T-helper 17 cell (primary cell): ENCODE measurements at regions not wholly inside any gene's neighbourhood (a gene's known extent, or its start where the extent isn't known, plus 50 kb on each side); places are given as distances from the start of the nearest gene placed in this dataset.
"Not testable (repeated sequence)": the region's sequence is repeated elsewhere in the genome, so short reads cannot be mapped to it uniquely, and the experiment has no call there.

Source experiments
- ATAC-seq: fragments of 150-1000 bp; cut with Tn5 transposase; 2 replicates; pipeline ENCODE4 v1.10.0; 2021; ENCODE audit warnings: mild to moderate bottlenecking, moderate library complexity
- DNase-seq, 3 donors: peaks; one replicate each; pipeline versions ENCODE4 v3.0.0 to v3.0.0-alpha.2; 2020 to 2021
- H3K9me3 ChIP-seq: one replicate; pipeline ENCODE4 v1.7.0; 2013; ENCODE audit warnings: low read length, mild to moderate bottlenecking; ENCODE audit not compliant: control insufficient read depth, poor library complexity, severe bottlenecking
- H3K27ac Mint-ChIP-seq: one replicate; pipeline ENCODE4 v1.8.0; 2022; ENCODE audit warnings: mild to moderate bottlenecking, moderate library complexity, mixed read lengths
- H3K27me3 Mint-ChIP-seq: one replicate; pipeline ENCODE4 v1.8.0; 2022; ENCODE audit warnings: mixed read lengths
- H3K36me3 Mint-ChIP-seq: one replicate; pipeline ENCODE4 v1.8.0; 2022; ENCODE audit warnings: low read depth, mixed read lengths
- H3K4me1 Mint-ChIP-seq: one replicate; pipeline ENCODE4 v1.8.0; 2022; ENCODE audit warnings: mild to moderate bottlenecking, mixed read lengths
- H3K4me3 Mint-ChIP-seq: one replicate; pipeline ENCODE4 v1.8.0; 2022; ENCODE audit warnings: mild to moderate bottlenecking, moderate library complexity, mixed read lengths

DNA sequence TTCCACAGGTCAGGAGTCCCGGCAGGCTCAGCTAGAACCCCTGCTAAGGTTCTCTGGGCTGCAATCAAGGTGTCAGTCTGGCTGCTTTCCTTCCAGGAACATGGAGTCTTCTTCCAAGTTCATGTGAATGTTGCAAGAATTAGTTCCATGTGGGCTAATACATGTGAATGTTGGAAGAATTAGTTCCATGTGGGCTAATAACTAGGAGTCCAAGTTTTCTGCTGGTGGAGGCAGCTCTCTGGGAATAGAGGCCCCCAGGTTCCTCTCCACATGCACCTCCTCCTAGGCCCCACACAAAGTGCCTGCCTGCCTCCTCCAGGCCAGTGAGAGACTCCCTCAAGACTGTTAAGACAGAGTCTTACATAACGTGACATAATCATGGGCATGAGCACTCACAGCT lies 140.8 kb upstream of the SLC35G4 start:
- H3K36me3 Mint-ChIP-seq = peaks cover 2% of the 10 kb centered on the region
- no peaks in the 10 kb centered on the region for H3K4me1 Mint-ChIP-seq
- H3K27me3 Mint-ChIP-seq = peaks cover 28% of the 10 kb centered on the region
- no peak overlapping the region for H3K27ac Mint-ChIP-seq
- H3K4me3 Mint-ChIP-seq = no peak overlapping the region
- no peaks in the 10 kb centered on the region for H3K9me3 ChIP-seq
- ATAC-seq = no peak
- no peak for DNase-seq

DNA sequence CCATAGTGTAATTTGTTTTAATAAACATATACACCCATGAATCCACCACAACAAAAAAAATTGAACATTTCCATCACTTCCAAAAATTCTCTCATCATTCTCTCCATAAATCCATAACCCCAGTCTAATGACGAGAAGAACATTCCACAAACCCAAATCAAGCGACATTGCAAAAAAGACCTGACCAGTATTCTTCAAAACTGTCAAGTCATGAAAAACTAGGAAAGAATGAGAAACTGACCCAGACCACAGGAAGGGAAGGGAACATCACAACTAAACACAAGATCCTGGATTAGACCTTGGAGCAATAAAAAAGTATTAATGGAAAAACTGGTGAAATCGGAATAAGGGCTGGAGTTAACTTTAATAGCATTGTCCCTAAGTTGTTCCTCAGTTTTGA lies 141.3 kb upstream of the SLC35G4 start:
- no peak overlapping the region for H3K27ac Mint-ChIP-seq
- no peaks in the 10 kb centered on the region for H3K4me1 Mint-ChIP-seq
- peaks cover 2% of the 10 kb centered on the region for H3K36me3 Mint-ChIP-seq
- peaks cover 28% of the 10 kb centered on the region for H3K27me3 Mint-ChIP-seq
- ATAC-seq = no peak
- H3K9me3 ChIP-seq = no peaks in the 10 kb centered on the region
- H3K4me3 Mint-ChIP-seq = no peak overlapping the region
- DNase-seq = no peak

DNA sequence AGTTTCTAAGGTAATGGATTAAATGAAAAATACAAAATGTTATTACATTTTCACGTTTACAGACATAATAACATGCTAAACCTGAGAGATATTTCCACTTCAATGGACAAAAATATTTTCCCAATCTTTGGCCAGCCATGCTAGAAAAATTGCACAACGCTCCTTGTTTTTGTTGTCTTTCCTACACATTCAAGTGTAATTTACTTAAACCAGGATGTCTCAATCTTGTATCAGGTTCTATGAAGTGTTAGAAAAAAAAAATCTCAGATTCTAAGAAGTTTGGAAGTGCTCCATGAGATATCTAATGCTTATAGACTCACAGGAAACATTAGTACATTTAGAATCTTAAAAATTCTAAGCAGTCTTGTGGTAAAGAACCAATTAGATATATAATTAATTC lies 141.8 kb upstream of the SLC35G4 start:
- DNase-seq (no peak), ATAC-seq (no peak)
- Mint-ChIP-seq H3K27ac (no peak overlapping the region), H3K4me1 (no peaks in the 10 kb centered on the region), H3K27me3 (peaks cover 28% of the 10 kb centered on the region), H3K4me3 (no peak overlapping the region), H3K36me3 (peaks cover 2% of the 10 kb centered on the region)
- H3K9me3 ChIP-seq = no peaks in the 10 kb centered on the region

DNA sequence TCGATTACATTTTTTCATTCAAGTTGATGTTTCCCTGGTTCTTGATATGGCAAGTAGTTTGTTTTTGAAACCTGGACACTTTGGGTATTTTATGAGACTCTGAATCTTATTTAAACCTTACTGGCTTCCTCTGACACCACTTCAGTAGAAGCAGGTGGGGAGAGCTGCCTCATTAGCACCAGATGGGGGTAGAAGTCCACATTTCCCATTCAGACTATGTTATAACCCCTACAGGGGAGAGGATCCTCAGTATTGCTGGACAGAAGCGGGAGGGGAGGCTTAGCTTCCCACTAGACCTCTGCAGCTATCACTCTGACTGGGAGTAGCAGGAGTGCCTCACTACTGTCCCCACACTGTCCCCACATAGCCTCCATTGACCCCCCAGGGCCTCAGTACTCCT lies 145.3 kb upstream of the SLC35G4 start:
- Mint-ChIP-seq H3K36me3 (peaks cover 2% of the 10 kb centered on the region), H3K27me3 (peaks cover 28% of the 10 kb centered on the region), H3K27ac (no peak overlapping the region), H3K4me1 (no peaks in the 10 kb centered on the region), H3K4me3 (no peak overlapping the region)
- ATAC-seq = no peak
- H3K9me3 ChIP-seq = no peaks in the 10 kb centered on the region
- no peak for DNase-seq

DNA sequence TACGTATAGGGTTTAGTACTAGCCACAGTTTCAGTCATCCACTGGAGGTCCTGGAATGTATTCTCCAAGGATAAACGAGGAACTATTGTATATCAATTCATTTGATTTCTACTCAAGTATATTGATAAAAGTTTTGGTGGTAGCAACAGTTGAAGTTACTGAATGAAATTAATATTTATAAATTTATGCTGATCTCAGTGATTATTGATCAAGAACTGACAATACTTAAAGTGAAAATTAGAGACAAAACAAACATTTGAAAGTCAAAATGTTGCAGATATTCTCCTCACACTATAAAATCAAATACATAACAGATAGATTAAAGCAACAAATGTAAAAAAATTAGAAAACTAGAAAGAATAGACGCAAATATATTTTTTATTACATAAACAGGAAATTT lies 150.9 kb upstream of the SLC35G4 start:
- DNase-seq = no peak
- H3K4me3 Mint-ChIP-seq = no peak overlapping the region
- H3K4me1 Mint-ChIP-seq = no peaks in the 10 kb centered on the region
- H3K36me3 Mint-ChIP-seq = no peaks in the 10 kb centered on the region
- no peak for ATAC-seq
- H3K9me3 ChIP-seq = no peaks in the 10 kb centered on the region
- peaks cover 4% of the 10 kb centered on the region for H3K27me3 Mint-ChIP-seq
- no peak overlapping the region for H3K27ac Mint-ChIP-seq

DNA sequence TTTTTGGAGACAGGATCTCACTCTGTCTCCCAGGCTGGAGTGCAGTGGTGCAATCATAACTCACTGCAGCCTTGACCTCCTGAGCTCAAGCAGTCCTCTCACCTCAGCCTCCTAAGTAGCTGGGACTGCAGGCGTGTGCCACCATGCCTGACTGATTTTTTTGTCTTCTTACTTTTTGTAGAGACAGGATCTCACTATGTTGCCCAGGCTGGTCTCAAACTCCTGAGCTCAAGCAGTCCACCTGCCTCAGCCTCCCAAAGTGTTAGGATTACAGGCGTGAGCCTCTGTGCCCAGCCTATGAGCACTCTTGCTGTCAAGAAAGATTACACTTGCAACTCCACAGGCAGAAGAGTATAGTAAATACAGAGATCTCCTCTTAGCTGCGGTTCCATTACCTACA lies 151.5 kb upstream of the SLC35G4 start:
- ATAC-seq = not testable (repeated sequence)

DNA sequence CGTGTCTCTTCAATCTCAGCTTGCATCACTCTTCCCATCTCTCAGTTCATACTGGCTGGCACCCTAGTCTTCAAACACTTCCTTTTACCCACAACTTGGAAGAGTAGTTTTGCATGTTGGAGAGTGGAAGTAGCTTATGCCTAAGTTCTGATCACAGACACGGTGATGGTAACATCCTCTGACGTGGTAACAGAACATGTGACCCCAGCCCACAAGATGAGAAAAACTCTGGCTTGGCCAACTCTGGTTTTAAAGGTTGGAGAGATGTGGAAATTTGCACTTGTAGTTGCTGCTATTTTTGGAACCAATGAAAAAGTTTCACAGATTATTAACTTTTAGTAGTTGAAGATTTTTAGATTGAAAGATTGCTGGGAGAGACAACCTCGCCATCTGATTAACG lies 155.4 kb upstream of the SLC35G4 start:
- no peak overlapping the region for H3K4me3 Mint-ChIP-seq
- H3K9me3 ChIP-seq = no peaks in the 10 kb centered on the region
- H3K27ac Mint-ChIP-seq = no peak overlapping the region
- DNase-seq = no peak
- ATAC-seq = no peak
- peaks cover 4% of the 10 kb centered on the region for H3K27me3 Mint-ChIP-seq
- H3K36me3 Mint-ChIP-seq = no peaks in the 10 kb centered on the region
- H3K4me1 Mint-ChIP-seq = no peaks in the 10 kb centered on the region

More for the DNA sequence above, 151.5 kb upstream of the SLC35G4 start:
- not testable (repeated sequence) for H3K36me3 Mint-ChIP-seq, H3K4me3 Mint-ChIP-seq, H3K4me1 Mint-ChIP-seq, H3K27ac Mint-ChIP-seq, H3K9me3 ChIP-seq, H3K27me3 Mint-ChIP-seq, DNase-seq

DNA sequence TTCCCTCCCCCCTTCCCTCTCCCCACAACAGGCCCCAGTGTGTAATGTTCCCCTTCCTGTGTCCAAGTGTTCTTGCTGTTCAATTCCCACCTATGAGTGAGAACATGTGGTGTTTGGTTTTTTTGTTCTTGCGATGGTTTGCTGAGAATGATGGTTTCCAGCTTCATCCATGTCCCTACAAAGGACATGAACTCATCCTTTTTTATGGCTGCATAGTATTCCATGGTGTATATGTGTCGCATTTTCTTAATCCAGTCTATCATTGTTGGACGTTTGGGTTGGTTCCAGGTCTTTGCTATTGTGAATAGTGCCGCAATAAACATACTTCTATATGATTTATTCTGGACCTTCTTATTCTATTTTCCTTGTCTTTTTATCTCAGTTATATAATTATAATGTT lies 165.2 kb upstream of the SLC35G4 start:
- H3K4me3 Mint-ChIP-seq, H3K27ac Mint-ChIP-seq, DNase-seq, ATAC-seq, H3K9me3 ChIP-seq, H3K27me3 Mint-ChIP-seq, H3K4me1 Mint-ChIP-seq, H3K36me3 Mint-ChIP-seq: not testable (repeated sequence)

DNA sequence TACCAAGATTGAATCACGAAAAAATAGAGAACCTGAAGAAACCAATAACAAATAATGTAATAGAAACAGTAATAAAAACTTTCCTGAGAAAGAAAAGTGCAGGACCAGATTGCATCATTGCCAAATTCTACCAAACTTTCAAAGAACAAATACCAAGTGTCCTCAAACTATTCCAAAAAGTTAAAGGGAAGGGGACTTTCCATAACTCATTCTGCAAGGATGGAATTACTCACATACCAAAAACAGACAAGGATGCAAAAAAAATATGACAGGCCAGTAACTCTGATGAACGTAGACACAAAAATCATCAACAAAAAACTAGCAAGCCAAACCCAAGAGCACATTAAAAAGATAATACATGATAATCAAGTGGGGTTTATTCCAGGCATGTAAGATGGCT lies 172.3 kb upstream of the SLC35G4 start:
- Mint-ChIP-seq H3K4me3 (no peak overlapping the region), H3K27ac (no peak overlapping the region), H3K4me1 (no peaks in the 10 kb centered on the region), H3K36me3 (no peaks in the 10 kb centered on the region), H3K27me3 (no peaks in the 10 kb centered on the region)
- DNase-seq (no peak), ATAC-seq (no peak)
- H3K9me3 ChIP-seq = no peaks in the 10 kb centered on the region

DNA sequence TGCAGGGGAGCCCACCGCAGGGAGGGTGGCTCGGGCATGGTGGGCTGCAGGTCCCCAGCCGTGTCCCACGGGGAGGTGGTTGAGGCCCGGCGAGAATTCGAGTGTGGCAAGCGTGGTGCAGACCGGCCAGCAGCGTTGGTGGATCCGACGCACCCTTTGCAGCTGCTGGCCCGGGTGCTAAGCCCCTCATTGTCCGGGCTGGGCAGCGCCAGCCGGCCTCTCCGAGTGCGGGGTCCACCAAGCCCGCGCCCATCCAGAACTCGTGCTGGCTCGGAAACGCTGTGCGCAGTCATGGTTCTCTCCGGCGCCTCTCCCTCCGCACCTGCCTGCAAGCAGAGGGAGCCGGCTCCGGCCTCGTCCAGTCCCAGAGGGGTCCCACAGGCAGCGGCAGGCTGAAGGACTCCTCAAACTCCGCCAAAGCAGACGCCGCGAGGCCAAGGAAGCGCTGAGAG lies 177.0 kb upstream of the SLC35G4 start:
- Mint-ChIP-seq H3K4me1 (no peaks in the 10 kb centered on the region), H3K4me3 (no peak overlapping the region), H3K27me3 (peaks cover 10% of the 10 kb centered on the region), H3K36me3 (no peaks in the 10 kb centered on the region), H3K27ac (no peak overlapping the region)
- ATAC-seq (no peak), DNase-seq (no peak)
- H3K9me3 ChIP-seq = no peaks in the 10 kb centered on the region

DNA sequence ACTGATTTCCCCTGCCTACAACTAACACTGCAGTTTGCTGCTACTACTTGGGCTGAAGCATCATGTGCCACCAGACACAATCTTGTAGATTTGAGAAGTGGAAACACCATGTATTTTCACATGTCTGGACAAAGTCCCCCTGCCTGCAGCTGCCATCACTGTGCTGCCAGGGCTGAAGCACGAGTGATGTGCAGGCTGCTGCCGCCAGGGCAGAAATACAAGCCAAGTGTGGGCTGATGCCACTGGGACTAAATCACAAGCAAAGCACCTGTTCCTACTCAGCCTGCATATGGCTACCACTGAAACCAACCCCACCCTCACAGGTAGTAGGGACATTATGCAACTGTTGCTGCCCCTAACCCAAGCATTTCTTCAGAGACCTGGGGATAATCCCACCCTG lies 179.5 kb upstream of the SLC35G4 start:
- no peak for DNase-seq
- Mint-ChIP-seq H3K4me1 (no peaks in the 10 kb centered on the region), H3K4me3 (no peak overlapping the region), H3K36me3 (no peaks in the 10 kb centered on the region), H3K27ac (no peak overlapping the region), H3K27me3 (peaks cover 10% of the 10 kb centered on the region)
- ATAC-seq = no peak
- H3K9me3 ChIP-seq = no peaks in the 10 kb centered on the region

DNA sequence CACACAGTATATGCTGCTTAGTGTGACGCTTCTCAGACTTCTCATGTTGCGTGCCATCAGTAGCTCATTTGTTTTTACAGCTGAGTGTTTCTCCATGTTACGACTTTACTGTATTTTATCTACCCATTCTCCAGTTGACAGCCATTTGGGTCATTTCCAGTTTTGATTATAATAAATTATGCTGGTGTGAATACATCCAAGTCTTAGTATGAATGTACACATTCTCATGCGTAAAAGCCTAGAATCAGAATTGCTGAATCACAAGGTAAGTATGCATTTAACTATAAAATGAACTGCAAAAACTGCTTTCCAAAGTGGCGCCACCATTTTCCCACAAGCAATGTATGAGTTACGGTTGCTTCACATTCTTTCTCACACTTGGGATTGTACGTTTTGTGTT lies 184.2 kb upstream of the SLC35G4 start:
- Mint-ChIP-seq H3K4me1 (no peaks in the 10 kb centered on the region), H3K27me3 (peaks cover 10% of the 10 kb centered on the region), H3K36me3 (no peaks in the 10 kb centered on the region), H3K4me3 (no peak overlapping the region), H3K27ac (no peak overlapping the region)
- H3K9me3 ChIP-seq = no peaks in the 10 kb centered on the region
- DNase-seq (no peak), ATAC-seq (no peak)

DNA sequence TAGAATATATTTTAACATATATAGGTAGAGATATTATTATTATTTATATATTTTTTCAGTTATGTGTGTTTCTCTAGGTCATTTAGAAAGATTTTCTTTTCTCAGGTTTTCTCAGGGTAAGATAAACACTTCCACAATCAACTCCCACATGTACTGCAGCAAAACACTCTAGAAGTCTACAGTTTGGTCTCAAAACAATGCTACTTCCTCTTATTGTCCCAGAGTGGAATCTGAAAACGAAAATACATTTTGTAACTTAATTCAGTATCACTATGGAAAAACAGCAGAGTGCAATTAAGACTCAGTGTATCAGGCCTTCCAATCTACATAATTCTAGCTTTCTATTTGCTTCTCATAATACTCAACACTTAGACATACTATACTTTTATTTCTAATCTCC lies 190.1 kb upstream of the SLC35G4 start:
- H3K27me3 Mint-ChIP-seq = no peaks in the 10 kb centered on the region
- H3K36me3 Mint-ChIP-seq = no peaks in the 10 kb centered on the region
- no peak overlapping the region for H3K4me3 Mint-ChIP-seq
- H3K4me1 Mint-ChIP-seq = no peaks in the 10 kb centered on the region
- no peak overlapping the region for H3K27ac Mint-ChIP-seq
- ATAC-seq (no peak), DNase-seq (no peak)
- no peaks in the 10 kb centered on the region for H3K9me3 ChIP-seq

DNA sequence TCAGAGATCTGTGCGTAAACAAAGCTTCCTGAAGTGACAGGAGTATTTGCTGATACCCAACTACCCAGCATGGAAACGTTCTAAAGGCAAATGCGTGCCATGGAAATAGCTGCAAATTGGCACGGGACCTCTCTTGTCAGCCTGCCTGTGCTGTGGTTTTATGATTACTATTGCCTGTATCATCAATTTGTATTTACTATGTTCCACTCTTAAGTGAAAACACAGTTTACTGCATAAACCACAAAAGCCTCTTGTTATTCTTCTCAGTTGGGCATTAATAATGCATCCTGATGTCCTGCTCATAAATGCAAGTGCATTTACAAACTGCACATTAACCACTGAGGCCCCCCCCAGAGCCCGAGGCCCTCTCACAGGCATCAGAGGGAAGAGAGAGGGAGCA lies 196.6 kb upstream of the SLC35G4 start:
- H3K4me1 Mint-ChIP-seq = no peaks in the 10 kb centered on the region
- no peak overlapping the region for H3K4me3 Mint-ChIP-seq
- no peaks in the 10 kb centered on the region for H3K36me3 Mint-ChIP-seq
- H3K27me3 Mint-ChIP-seq = peaks cover 5% of the 10 kb centered on the region
- ATAC-seq (no peak), DNase-seq (no peak)
- no peaks in the 10 kb centered on the region for H3K9me3 ChIP-seq
- H3K27ac Mint-ChIP-seq = no peak overlapping the region

DNA sequence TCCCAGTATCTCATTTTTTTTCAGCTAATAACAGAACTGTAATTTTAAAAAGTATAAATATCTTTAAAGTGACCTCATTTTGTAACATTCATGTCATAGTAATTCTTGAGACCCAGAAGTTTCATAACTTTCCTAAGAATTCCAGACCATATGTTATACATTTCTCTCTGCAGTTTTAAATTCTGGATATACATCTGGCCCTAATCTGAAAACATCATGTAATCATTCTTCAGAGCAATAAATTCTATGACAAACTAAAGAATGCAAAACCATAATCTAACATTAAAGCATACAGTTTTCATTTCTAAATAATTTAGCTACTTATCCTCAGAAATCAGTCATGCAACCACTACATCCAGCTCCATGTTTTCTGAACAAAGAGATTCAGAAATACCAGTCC lies 198.3 kb upstream of the SLC35G4 start:
- Mint-ChIP-seq H3K27me3 (peaks cover 5% of the 10 kb centered on the region), H3K4me3 (no peak overlapping the region), H3K4me1 (no peaks in the 10 kb centered on the region), H3K27ac (no peak overlapping the region), H3K36me3 (no peaks in the 10 kb centered on the region)
- DNase-seq = no peak
- no peak for ATAC-seq
- H3K9me3 ChIP-seq = no peaks in the 10 kb centered on the region
